H1 (cell line): ENCODE measurements at regions not wholly inside any gene's neighbourhood (a gene's known extent, or its start where the extent isn't known, plus 50 kb on each side); places are given as distances from the start of the nearest gene placed in this dataset.

Experiments
- CTCF ChIA-PET: fragments of 300-600 bp; sonication (Branson Sonifier 250); formaldehyde crosslinking; loops from one replicate; lab custom pipeline; 2021; ENCODE audit not compliant: partially characterized antibody; lab: Charles Lee
- POLR2A ChIA-PET: fragments of 300-600 bp; sonication (Branson Sonifier 250); formaldehyde crosslinking; loops from one replicate; lab custom pipeline; 2021; ENCODE audit warnings: inconsistent platforms; ENCODE audit not compliant: partially characterized antibody; lab: Charles Lee
- DNase-seq, 2 experiments: peaks; one replicate each; pipeline versions ENCODE4 v3.0.0 to v3.0.0-alpha.2; 2010 to 2022; ENCODE audit warnings: low spot score in 2 of 2, low read depth in 1 of 2, mixed read lengths in 1 of 2
- FAIRE-seq: peaks from 2 replicates; lab custom pipeline; 2011; peaks lifted over from hg19 to GRCh38; lab: Jason Lieb, UNC
- H2AFZ ChIP-seq: 2 replicates; pipeline ENCODE4 v1.8.1; 2012; ENCODE audit warnings: low read length, inconsistent platforms
- H2AK5ac ChIP-seq: 2 replicates; pipeline ENCODE4 v1.6.1; 2013; ENCODE audit warnings: low read depth, low read length
- H2BK120ac ChIP-seq: replicated peaks from 2 replicates; pipeline ENCODE3; 2013; ENCODE audit warnings: low read depth, low read length, inconsistent platforms
- H2BK12ac ChIP-seq: 2 replicates; pipeline ENCODE4 v1.6.1; 2013; ENCODE audit warnings: low read depth, low read length
- H2BK15ac ChIP-seq: 2 replicates; pipeline ENCODE4 v1.6.1; 2013; ENCODE audit warnings: low read length
- H2BK20ac ChIP-seq: 2 replicates; pipeline ENCODE4 v1.6.1; 2013; ENCODE audit warnings: low read length
- H2BK5ac ChIP-seq: 2 replicates; pipeline ENCODE4 v1.6.1; 2013; ENCODE audit warnings: low read depth, low read length
- H3K14ac ChIP-seq: 2 replicates; pipeline ENCODE4 v1.6.1; 2013; ENCODE audit warnings: inconsistent platforms; ENCODE audit not compliant: insufficient read length
- H3K18ac ChIP-seq: 2 replicates; pipeline ENCODE4 v1.6.1; 2013; ENCODE audit warnings: low read length; ENCODE audit errors: extremely low read depth
- H3K23ac ChIP-seq: 2 replicates; pipeline ENCODE4 v1.6.1; 2013; ENCODE audit warnings: inconsistent platforms; ENCODE audit not compliant: insufficient read length
- H3K23me2 ChIP-seq: 2 replicates; pipeline ENCODE4 v1.6.1; 2013; ENCODE audit warnings: low read depth, low read length
- H3K27ac ChIP-seq: 2 replicates; pipeline ENCODE4 v1.6.1; 2011; ENCODE audit warnings: low read depth, low read length, inconsistent platforms
- H3K27me3 ChIP-seq, 4 experiments: replicated peaks in 1 of 4; 1 replicate in 1 of 4; 2 replicates in 3 of 4; pipeline versions ENCODE4 v1.6.1 to v1.8.1; 2011 to 2013; ENCODE audit warnings: low read length in 3 of 4, mild to moderate bottlenecking in 3 of 4, inconsistent platforms in 2 of 4, mixed read lengths in 2 of 4, moderate library complexity in 1 of 4; ENCODE audit not compliant: control insufficient read depth in 3 of 4, insufficient read depth in 3 of 4; ENCODE audit errors: extremely low read depth in 1 of 4
- H3K36me3 ChIP-seq, 4 experiments: 2 replicates each; pipeline versions ENCODE4 v1.6.1 to v1.8.1; 2011 to 2013; ENCODE audit warnings: mild to moderate bottlenecking in 4 of 4, low read length in 3 of 4, moderate library complexity in 2 of 4, control low read depth in 1 of 4, inconsistent platforms in 1 of 4; ENCODE audit not compliant: insufficient read depth in 4 of 4, control insufficient read depth in 2 of 4
- H3K4ac ChIP-seq: replicated peaks from 2 replicates; pipeline ENCODE3; 2013; ENCODE audit warnings: low read length, low read depth, mixed read lengths, inconsistent platforms; ENCODE audit not compliant: insufficient read length
- H3K4me1 ChIP-seq, 4 experiments: replicated peaks in 1 of 4; 1 replicate in 1 of 4; 2 replicates in 3 of 4; pipeline versions ENCODE4 v1.6.1 to v1.8.1; 2011 to 2013; ENCODE audit warnings: low read length in 3 of 4, inconsistent platforms in 2 of 4, mixed read lengths in 1 of 4; ENCODE audit not compliant: insufficient read depth in 4 of 4, control insufficient read depth in 3 of 4
- H3K4me2 ChIP-seq, 2 experiments: 2 replicates each; pipeline versions ENCODE4 v1.6.1 to v1.8.1; 2011 to 2013; ENCODE audit warnings: low read depth in 2 of 2, low read length in 2 of 2, control low read depth in 1 of 2, inconsistent platforms in 1 of 2, mild to moderate bottlenecking in 1 of 2; ENCODE audit not compliant: insufficient read depth in 1 of 2
- H3K4me3 ChIP-seq, 4 experiments: fragments of 200-600, 300-600 bp in 1 of 4; sonication (generic), shearing (Covaris generic), sonication (Bioruptor Twin) in 1 of 4; 2 replicates each; pipeline versions ENCODE4 v1.5.1 to v1.8.1; 2011 to 2016; ENCODE audit warnings: low read length in 4 of 4, low read depth in 3 of 4, control low read depth in 2 of 4, inconsistent platforms in 2 of 4, mild to moderate bottlenecking in 2 of 4, mixed read lengths in 1 of 4, moderate library complexity in 1 of 4; ENCODE audit not compliant: insufficient read depth in 2 of 4; ENCODE audit errors: extremely low read depth in 1 of 4
- H3K56ac ChIP-seq: replicated peaks from 2 replicates; pipeline ENCODE3; 2013; ENCODE audit warnings: low read depth, mild to moderate bottlenecking, mixed read lengths, low read length, inconsistent platforms; ENCODE audit not compliant: insufficient read length
- H3K79me1 ChIP-seq: 2 replicates; pipeline ENCODE4 v1.6.1; 2013; ENCODE audit warnings: low read depth, low read length, control low read depth
- H3K79me2 ChIP-seq, 2 experiments: 2 replicates each; pipeline versions ENCODE4 v1.6.1 to v1.8.1; 2012 to 2013; ENCODE audit warnings: low read length in 2 of 2, mild to moderate bottlenecking in 2 of 2, inconsistent platforms in 1 of 2; ENCODE audit not compliant: insufficient read depth in 2 of 2, control insufficient read depth in 1 of 2
- H3K9ac ChIP-seq, 4 experiments: replicated peaks in 1 of 4; 1 replicate in 1 of 4; 2 replicates in 3 of 4; pipeline versions ENCODE4 v1.6.1 to v1.8.1; 2011 to 2013; ENCODE audit warnings: low read depth in 3 of 4, low read length in 3 of 4, control low read depth in 2 of 4, mild to moderate bottlenecking in 2 of 4, moderate library complexity in 2 of 4, inconsistent platforms in 1 of 4; ENCODE audit errors: extremely low read depth in 1 of 4
- H3K9me3 ChIP-seq, 2 experiments: 2 replicates each; pipeline versions ENCODE4 v1.6.1 to v1.8.1; 2012 to 2013; ENCODE audit warnings: mild to moderate bottlenecking in 2 of 2, moderate library complexity in 2 of 2, control low read depth in 1 of 2, inconsistent platforms in 1 of 2, low read depth in 1 of 2, low read length in 1 of 2, mixed read lengths in 1 of 2; ENCODE audit not compliant: insufficient read depth in 2 of 2
- H4K20me1 ChIP-seq, 2 experiments: replicated peaks in 1 of 2; 2 replicates each; pipeline versions ENCODE3 to v1.8.1; 2011 to 2013; ENCODE audit warnings: inconsistent platforms in 2 of 2, low read length in 2 of 2, mild to moderate bottlenecking in 1 of 2; ENCODE audit not compliant: insufficient read depth in 2 of 2, control insufficient read depth in 1 of 2
- H4K5ac ChIP-seq: 2 replicates; pipeline ENCODE4 v1.6.1; 2013; ENCODE audit warnings: low read length, low read depth, mixed read lengths, inconsistent platforms; ENCODE audit not compliant: insufficient read length
- H4K8ac ChIP-seq: 2 replicates; pipeline ENCODE4 v1.8.0; 2013; ENCODE audit warnings: mild to moderate bottlenecking, moderate library complexity, low read length, inconsistent platforms; ENCODE audit not compliant: insufficient read depth; ENCODE audit errors: extremely low read depth
- H4K91ac ChIP-seq: replicated peaks from 2 replicates; pipeline ENCODE3; 2013; ENCODE audit warnings: low read length, mixed read lengths, inconsistent platforms; ENCODE audit not compliant: insufficient read length
- EZH2 ChIP-seq: fragments of 200-600 bp; sonication (generic); IDR thresholded peaks from 2 replicates; pipeline ENCODE4 v1.7.1; 2012; ENCODE audit warnings: low read depth, mild to moderate bottlenecking, moderate library complexity, low read length, inconsistent platforms; ENCODE audit not compliant: severe bottlenecking
- JUN ChIP-seq: IDR thresholded peaks from 2 replicates; pipeline ENCODE4 v1.6.1; 2011; ENCODE audit warnings: low read depth, mild to moderate bottlenecking, improper control_type of control experiment, low read length
- KDM5A ChIP-seq: fragments of 200-600 bp; IDR thresholded peaks from 2 replicates; pipeline ENCODE4 v1.7.1; 2012; ENCODE audit warnings: mild to moderate bottlenecking, low read length, inconsistent platforms, mixed read lengths
- NRF1 ChIP-seq: IDR thresholded peaks from 2 replicates; pipeline ENCODE4 v1.6.1; 2011; ENCODE audit warnings: mild to moderate bottlenecking, low read depth, low read length, improper control_type of control experiment
- PHF8 ChIP-seq: fragments of 200-600 bp; sonication (generic); conservative IDR thresholded peaks from 2 replicates; pipeline ENCODE4 v1.7.1; 2012; ENCODE audit warnings: low read depth, mild to moderate bottlenecking, inconsistent platforms, low read length, moderate library complexity
- POLR2A ChIP-seq, 2 experiments: IDR thresholded peaks; 1 replicate in 1 of 2; 2 replicates in 1 of 2; pipeline ENCODE4 v1.6.1; 2011; ENCODE audit warnings: low read depth in 2 of 2, low read length in 2 of 2, mild to moderate bottlenecking in 2 of 2; ENCODE audit errors: control extremely low read depth in 1 of 2
- SIRT6 ChIP-seq: IDR thresholded peaks from one replicate; pipeline ENCODE4 v1.7.1; 2012; ENCODE audit warnings: low read length, inconsistent platforms
- TAF7 ChIP-seq: optimal IDR thresholded peaks from 2 replicates; pipeline ENCODE3; 2011; ENCODE audit warnings: low read depth, mild to moderate bottlenecking, inconsistent platforms, low read length, moderate library complexity, borderline replicate concordance
- YY1 ChIP-seq: IDR thresholded peaks from 2 replicates; pipeline ENCODE4 v1.6.1; 2011; ENCODE audit warnings: low read depth, mild to moderate bottlenecking, low read length
- WGBS, 2 experiments: shearing (Covaris generic) in 1 of 2; methylation state at CpG; one replicate each; pipeline versions ENCODE4 v1.1.6 to v1.1.7; 2013 to 2015; ENCODE audit warnings: low lambda C conversion rate in 2 of 2, mixed read lengths in 2 of 2, inconsistent platforms in 1 of 2, low coverage in 1 of 2, missing lambda C conversion rate in 1 of 2; ENCODE audit not compliant: insufficient replicate concordance in 2 of 2, insufficient coverage in 1 of 2, insufficient read length in 1 of 2; ENCODE audit errors: extremely low coverage in 1 of 2, missing lambda C conversion rate in 1 of 2; 5-methylcytosine and 5-hydroxymethylcytosine counted together

DNA sequence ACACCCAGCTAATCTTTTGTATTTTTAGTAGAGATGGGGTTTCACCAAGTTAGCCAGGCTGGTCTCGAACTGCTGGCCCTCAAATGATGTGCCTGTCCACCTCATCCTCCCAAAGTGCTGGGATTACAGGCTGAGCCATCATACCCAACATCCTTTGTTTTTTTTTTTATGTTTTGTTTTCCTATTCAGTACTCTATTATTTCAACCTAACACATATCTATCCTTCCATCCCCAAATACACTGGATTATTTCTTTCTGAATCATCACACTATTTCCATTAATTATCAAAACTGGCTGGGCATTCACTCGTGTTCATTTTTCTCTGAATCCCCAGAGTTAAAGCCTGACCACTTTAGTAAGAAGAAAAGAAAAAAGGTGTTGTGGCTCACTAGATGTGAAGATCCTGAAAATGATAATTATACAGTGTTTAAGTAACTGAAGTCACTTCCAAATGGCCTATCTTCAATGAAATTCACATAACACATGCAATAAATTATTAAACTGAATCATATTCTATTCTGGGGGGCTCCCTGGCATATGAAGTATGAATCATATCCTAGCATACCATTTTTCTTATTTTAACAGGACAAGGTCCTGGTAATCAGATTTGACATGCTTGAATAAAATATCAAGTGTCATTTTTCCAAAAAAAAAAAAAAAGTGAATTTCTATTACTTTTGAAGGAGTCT, 1754.2 kb downstream of the BRINP3 start:
- H3K9me3 ChIP-seq: no peaks in the 10 kb centered on the region
- no peak overlapping the region for H4K5ac ChIP-seq
- no peaks in the 10 kb centered on the region for H3K79me1 ChIP-seq
- H2BK20ac ChIP-seq: no peak overlapping the region
- no peak overlapping the region for H3K18ac ChIP-seq
- H3K4me2 ChIP-seq: no peak overlapping the region
- POLR2A ChIA-PET: no interaction called here
- no peak overlapping the region for H2BK120ac ChIP-seq
- DNase-seq (no peak), FAIRE-seq (no peak)
- H3K23me2 ChIP-seq: no peaks in the 10 kb centered on the region; the same call in 1 of the 2 replicates
- WGBS, 2 experiments: 78% methylated on average over 2 of the region's 2 CpGs; no CpG with 5 or more reads in 1 of the 2 experiments
- H3K4me1 ChIP-seq: no peaks in the 10 kb centered on the region
- H2BK5ac ChIP-seq: no peak overlapping the region
- H3K36me3 ChIP-seq: no peaks in the 10 kb centered on the region
- H4K20me1 ChIP-seq: no peaks in the 10 kb centered on the region
- no peak overlapping the region for H3K23ac ChIP-seq
- no peak overlapping the region for H2AK5ac ChIP-seq
- H2BK15ac ChIP-seq: no peak overlapping the region
- no peak overlapping the region for H2BK12ac ChIP-seq
- no peak overlapping the region for H3K27ac ChIP-seq
- H3K27me3 ChIP-seq: no peaks in the 10 kb centered on the region
- no peak overlapping the region for H3K4me3 ChIP-seq
- H2AFZ ChIP-seq: no peak overlapping the region
- H3K79me2 ChIP-seq: no peaks in the 10 kb centered on the region
- no peak overlapping the region for H4K8ac ChIP-seq
- H3K56ac ChIP-seq: no peak overlapping the region
- H3K14ac ChIP-seq: no peak overlapping the region
- H3K9ac ChIP-seq: no peak overlapping the region
- no peak overlapping the region for H3K4ac ChIP-seq
- CTCF ChIA-PET: no interaction called here
- H4K91ac ChIP-seq: no peak overlapping the region
- TF ChIP-seq POLR2A (IDR thresholded peaks at IDR 0.05; ENCODE audit: control extremely low read depth in 1 of 2, low read depth in 2 of 2, low read length in 2 of 2) (no peak), EZH2 (no peak), KDM5A (no peak), YY1 (no peak), TAF7 (no peak), NRF1 (no peak), JUN (no peak), SIRT6 (no peak), PHF8 (no peak)
